ENCODE measurements at regions not wholly inside any gene's neighbourhood (a gene's known extent, or its start where the extent isn't known, plus 50 kb on each side); places are given as distances from the start of the nearest gene placed in this dataset.

DNA sequence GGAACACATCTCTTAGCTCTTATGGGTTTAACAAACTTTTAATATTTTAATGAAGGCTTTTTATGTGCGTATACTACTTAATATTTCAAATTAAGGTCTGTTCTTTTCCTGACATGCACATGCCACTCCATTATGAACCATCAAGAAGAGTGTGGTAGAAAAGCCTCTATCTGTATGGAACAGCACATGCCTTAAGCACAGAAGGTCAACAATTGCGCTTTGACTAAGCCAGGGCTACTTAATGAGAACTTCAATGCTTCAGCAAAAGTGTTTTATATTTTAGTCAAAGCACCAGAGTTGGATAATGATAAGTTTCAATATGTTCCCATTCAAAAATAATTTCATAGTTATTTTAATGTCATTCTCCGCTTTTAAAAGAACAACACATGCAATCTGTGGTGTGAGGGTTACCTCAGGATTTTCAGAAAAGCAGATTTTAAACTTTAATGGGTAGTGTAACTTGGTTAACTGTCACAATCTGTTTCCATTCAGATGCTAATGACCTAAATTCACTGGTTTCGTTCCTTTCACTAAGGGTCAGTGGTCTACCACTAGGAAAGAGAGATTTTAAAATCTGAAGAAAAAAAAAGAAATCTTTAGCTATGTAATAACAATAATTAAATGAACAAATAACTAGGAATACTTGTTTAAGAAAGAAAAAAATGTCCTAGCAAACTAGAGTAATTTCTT is 193.4 kb upstream of the NOVA1 start:
- no peaks in the 10 kb centered on the region for H3K36me3 ChIP-seq (ENCODE audit: insufficient read depth, low read length)
- no peaks in the 10 kb centered on the region for H3K27me3 ChIP-seq (ENCODE audit: insufficient read depth, low read depth, low read length)
- H2AFZ ChIP-seq (ENCODE audit: low read depth, low read length) = no peak overlapping the region
- H3K9me2 ChIP-seq (ENCODE audit: insufficient read depth, low read length) = no peaks in the 10 kb centered on the region
- TF ChIP-seq MXI1 (conservative IDR thresholded peaks at IDR 0.05; ENCODE audit: poor library complexity, severe bottlenecking) (no peak), TAF1 (IDR thresholded peaks at IDR 0.05; ENCODE audit: low read depth) (no peak), POLR2AphosphoS5 (IDR thresholded peaks at IDR 0.05) (no peak), EZH2 (IDR thresholded peaks at IDR 0.05; ENCODE audit: borderline replicate concordance, insufficient read depth, low read length, poor library complexity, severe bottlenecking) (no peak), CTCF (IDR thresholded peaks at IDR 0.05; ENCODE audit: poor library complexity, severe bottlenecking) (no peak), SMC3 (conservative IDR thresholded peaks at IDR 0.05; ENCODE audit: poor library complexity) (no peak), EP300 (conservative IDR thresholded peaks at IDR 0.05; ENCODE audit: poor library complexity, severe bottlenecking) (no peak), RAD21 (conservative IDR thresholded peaks at IDR 0.05) (no peak)
- TF ChIP-seq, protein P1, sequence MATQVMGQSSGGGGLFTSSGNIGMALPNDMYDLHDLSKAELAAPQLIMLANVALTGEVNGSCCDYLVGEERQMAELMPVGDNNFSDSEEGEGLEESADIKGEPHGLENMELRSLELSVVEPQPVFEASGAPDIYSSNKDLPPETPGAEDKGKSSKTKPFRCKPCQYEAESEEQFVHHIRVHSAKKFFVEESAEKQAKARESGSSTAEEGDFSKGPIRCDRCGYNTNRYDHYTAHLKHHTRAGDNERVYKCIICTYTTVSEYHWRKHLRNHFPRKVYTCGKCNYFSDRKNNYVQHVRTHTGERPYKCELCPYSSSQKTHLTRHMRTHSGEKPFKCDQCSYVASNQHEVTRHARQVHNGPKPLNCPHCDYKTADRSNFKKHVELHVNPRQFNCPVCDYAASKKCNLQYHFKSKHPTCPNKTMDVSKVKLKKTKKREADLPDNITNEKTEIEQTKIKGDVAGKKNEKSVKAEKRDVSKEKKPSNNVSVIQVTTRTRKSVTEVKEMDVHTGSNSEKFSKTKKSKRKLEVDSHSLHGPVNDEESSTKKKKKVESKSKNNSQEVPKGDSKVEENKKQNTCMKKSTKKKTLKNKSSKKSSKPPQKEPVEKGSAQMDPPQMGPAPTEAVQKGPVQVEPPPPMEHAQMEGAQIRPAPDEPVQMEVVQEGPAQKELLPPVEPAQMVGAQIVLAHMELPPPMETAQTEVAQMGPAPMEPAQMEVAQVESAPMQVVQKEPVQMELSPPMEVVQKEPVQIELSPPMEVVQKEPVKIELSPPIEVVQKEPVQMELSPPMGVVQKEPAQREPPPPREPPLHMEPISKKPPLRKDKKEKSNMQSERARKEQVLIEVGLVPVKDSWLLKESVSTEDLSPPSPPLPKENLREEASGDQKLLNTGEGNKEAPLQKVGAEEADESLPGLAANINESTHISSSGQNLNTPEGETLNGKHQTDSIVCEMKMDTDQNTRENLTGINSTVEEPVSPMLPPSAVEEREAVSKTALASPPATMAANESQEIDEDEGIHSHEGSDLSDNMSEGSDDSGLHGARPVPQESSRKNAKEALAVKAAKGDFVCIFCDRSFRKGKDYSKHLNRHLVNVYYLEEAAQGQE (IDR thresholded peaks at IDR 0.05; ENCODE audit: borderline replicate concordance) = no peak
- no peaks in the 10 kb centered on the region for H3K79me2 ChIP-seq (replicated peaks; ENCODE audit: insufficient read depth, low read length)
- no peaks in the 10 kb centered on the region for H3K9me3 ChIP-seq (ENCODE audit: low read length)
- H3K9ac ChIP-seq (ENCODE audit: low read length) = no peak overlapping the region
- H3K4me3 ChIP-seq (ENCODE audit: low read length) = no peak overlapping the region
- H3F3A ChIP-seq (ENCODE audit: insufficient read depth, low read length, poor library complexity, severe bottlenecking) = no peaks in the 10 kb centered on the region
- no peaks in the 10 kb centered on the region for H4K20me1 ChIP-seq (ENCODE audit: insufficient read depth)
- no peak overlapping the region for H3K4me2 ChIP-seq (ENCODE audit: low read length)
- H3K27ac ChIP-seq (ENCODE audit: low read length) = no peak overlapping the region

GRCh38 chr14:26794731-26795130 is 196.9 kb upstream of the NOVA1 start:
- H4K20me1 ChIP-seq (ENCODE audit: insufficient read depth) = no peaks in the 10 kb centered on the region
- H3K36me3 ChIP-seq (ENCODE audit: insufficient read depth, low read length) = no peaks in the 10 kb centered on the region
- no peaks in the 10 kb centered on the region for H3F3A ChIP-seq (ENCODE audit: insufficient read depth, low read length, poor library complexity, severe bottlenecking)
- no peak overlapping the region for H3K4me2 ChIP-seq (ENCODE audit: low read length)
- no peaks in the 10 kb centered on the region for H3K9me3 ChIP-seq (ENCODE audit: low read length)
- H2AFZ ChIP-seq (ENCODE audit: low read depth, low read length) = no peak overlapping the region
- TF ChIP-seq CTCF (IDR thresholded peaks at IDR 0.05; ENCODE audit: poor library complexity, severe bottlenecking) = no peak
- TF ChIP-seq, protein P1 (IDR thresholded peaks at IDR 0.05; ENCODE audit: borderline replicate concordance) = no peak
- H3K27ac ChIP-seq (ENCODE audit: low read length) = no peak overlapping the region
- no peaks in the 10 kb centered on the region for H3K27me3 ChIP-seq (ENCODE audit: insufficient read depth, low read depth, low read length)
- no peaks in the 10 kb centered on the region for H3K9me2 ChIP-seq (ENCODE audit: insufficient read depth, low read length)
- no peak overlapping the region for H3K4me3 ChIP-seq (ENCODE audit: low read length)
- no peak overlapping the region for H3K9ac ChIP-seq (ENCODE audit: low read length)
- no peaks in the 10 kb centered on the region for H3K79me2 ChIP-seq (replicated peaks; ENCODE audit: insufficient read depth, low read length)
